GM18907 (cell line): ENCODE measurements at regions not wholly inside any gene's neighbourhood (a gene's known extent, or its start where the extent isn't known, plus 50 kb on each side); places are given as distances from the start of the nearest gene placed in this dataset.

ENCODE experiments used
- ATAC-seq: cut with Tn5 transposase; IDR thresholded peaks from one replicate; pipeline ENCODE4 v1.9.1; 2021; ENCODE audit warnings: mild to moderate bottlenecking, moderate library complexity; ENCODE audit not compliant: unreplicated experiment

GRCh38 chrX:5829469-5829868 is 399.2 kb downstream of the NLGN4X start:
- ATAC-seq = no peak

DNA sequence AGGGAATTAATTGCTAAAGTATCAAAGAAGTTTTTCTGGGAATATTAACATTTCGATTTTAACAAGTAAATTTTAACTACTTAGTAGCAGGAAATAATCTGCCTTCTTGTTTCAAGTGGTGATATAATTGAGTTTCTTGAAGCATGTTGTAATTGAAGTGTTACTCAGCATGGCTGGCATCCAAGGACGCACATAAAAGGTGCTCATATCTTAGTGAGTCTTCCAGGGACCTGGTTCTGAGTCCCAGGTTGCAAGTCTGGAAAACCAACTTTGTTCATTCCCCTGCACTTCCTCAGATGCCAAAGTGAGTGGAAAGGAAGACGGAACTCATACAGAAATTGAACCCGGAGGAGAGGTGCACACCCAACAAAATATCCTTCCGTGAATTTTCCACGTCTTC is 399.6 kb downstream of the NLGN4X start:
- no peak for ATAC-seq

DNA sequence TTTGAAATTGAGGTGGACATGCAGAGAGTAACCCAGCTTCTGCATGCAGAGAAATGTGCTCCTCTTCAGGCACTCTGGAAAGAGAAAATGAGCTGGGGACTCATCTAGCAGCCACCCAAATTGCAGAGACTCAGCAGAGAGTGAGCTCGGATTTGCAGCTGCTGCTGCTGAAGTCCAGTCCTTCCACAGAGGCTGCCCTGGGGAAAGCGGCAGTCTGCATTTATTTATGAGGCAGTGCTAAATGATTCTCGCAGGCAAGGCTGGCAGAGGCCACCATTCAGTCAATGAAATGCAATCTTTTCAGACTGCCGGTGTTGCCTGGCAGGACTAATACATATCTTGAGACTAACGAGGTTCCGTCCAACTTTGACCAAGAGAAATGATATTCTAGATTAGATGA is 404.8 kb downstream of the NLGN4X start:
- no peak for ATAC-seq

GRCh38 chrX:5810636-5811035 is 418.0 kb downstream of the NLGN4X start:
- no peak for ATAC-seq

- no peak for ATAC-seq
Measured at GRCh38 chrX:5807181-5807580, 421.5 kb downstream of the NLGN4X start.

DNA sequence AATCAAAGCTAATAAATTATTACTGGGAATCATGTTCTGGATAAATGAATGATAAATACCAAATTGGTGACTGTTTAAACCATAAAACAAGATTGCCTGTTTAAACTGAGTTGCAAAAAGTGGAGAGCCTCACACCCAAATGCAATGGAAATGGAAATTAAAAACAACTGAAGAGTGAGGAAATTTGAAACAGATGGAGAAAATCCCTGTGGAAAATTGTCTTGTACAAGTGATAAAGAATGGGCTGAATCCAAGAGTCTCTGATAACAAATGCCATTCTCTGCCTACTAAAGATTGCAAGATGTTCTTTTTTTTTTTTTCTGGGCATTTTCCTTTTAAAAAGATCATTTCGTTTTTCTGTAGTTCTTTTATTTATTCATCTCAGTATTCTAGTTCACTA is 426.3 kb downstream of the NLGN4X start:
- ATAC-seq = no peak

DNA sequence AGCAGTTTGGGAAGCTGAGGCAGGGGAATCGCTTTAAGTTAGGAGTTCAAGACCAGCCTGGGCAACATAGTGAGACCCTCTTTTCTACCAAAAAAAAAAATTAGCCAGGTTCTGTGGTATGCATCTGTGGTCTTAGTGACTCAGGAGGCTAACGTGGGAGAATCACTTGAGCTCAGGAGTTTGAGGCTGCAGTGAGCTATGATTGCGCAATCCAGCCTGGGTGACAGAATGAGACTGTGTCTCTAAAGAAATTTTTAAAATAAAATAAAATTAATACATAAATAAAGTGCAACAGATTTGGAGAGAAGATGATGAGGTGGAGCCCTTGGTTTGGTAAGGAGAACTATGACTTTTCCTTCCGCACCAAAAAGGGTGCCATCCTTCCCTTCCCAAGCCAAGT is 436.9 kb downstream of the NLGN4X start:
- no peak for ATAC-seq

- ATAC-seq = no peak
Measured at GRCh38 chrX:5788910-5789309, 439.8 kb downstream of the NLGN4X start.

GRCh38 chrX:5780821-5781220 is 447.8 kb downstream of the NLGN4X start:
- no peak for ATAC-seq

- no peak for ATAC-seq
Measured at GRCh38 chrX:5775846-5776430, 452.7 kb downstream of the NLGN4X start.

- no peak for ATAC-seq
Measured at GRCh38 chrX:5774446-5774845, 454.2 kb downstream of the NLGN4X start.

GRCh38 chrX:5771441-5771840 is 457.2 kb downstream of the NLGN4X start:
- no peak for ATAC-seq

DNA sequence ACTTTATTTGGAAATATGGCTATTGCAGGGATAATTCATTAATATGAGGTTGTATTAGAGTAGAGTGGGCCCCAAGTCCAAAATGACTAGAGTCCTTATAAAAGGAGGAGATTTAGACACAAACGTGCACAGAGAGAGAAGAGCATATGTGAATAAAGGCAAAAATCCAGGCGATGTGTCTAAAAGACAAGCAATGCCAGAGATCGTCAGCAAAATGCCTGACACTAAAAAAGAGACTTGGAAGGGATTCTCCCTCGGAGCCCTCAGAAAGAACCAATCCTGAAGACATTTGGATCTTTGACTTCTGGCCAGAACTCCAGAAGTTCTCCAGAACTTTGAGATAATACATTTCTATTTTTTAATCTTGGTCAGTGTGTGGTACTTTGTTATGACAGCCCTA is 472.1 kb downstream of the NLGN4X start:
- no peak for ATAC-seq

DNA sequence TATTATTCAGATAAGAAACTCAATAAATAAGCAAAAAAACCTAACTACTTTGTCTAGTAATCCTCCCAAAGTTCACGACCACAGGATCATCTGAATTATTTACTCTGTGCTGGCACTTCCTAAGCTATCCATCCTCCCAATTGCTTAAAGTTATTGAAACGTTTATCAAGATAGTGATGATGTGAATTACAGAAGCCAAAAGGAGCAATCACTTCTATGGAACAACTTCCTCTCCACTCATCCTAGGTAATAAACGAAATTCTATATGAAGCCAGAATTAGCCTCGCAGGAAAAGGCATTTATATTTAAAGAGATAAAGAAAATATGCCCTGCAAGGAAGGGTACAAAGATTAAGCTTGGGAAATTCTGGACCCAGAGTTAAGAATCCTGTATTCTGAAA is 475.4 kb downstream of the NLGN4X start:
- ATAC-seq = no peak

- ATAC-seq = no peak
Measured at GRCh38 chrX:5752831-5753230, 475.8 kb downstream of the NLGN4X start.

DNA sequence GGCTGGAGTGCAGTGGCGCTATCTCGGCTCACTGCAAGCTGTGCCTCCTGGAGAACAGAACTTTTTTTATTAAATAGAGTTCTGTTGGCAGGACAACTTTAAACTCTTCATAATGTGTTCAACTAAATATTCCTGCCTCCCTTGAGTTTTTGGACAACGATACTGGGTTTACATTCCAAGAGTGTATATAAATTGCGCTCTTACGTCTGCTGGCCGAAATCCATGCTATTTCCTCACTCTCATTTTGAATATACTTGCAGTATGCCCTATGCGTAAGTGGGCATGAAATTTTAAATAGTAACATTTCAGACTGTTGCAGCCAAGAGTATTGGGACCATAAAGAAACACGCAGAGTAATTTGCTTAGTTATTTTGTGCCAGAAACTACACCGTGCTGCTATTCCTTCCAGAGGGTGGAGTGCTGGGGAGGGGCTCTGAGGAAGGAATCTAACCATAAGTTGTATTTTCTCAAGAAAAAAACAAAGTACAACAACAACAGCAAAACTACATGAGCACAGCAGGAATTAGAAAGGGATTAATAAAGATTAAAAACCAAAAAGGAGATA is 480.0 kb downstream of the NLGN4X start:
- no peak for ATAC-seq

DNA sequence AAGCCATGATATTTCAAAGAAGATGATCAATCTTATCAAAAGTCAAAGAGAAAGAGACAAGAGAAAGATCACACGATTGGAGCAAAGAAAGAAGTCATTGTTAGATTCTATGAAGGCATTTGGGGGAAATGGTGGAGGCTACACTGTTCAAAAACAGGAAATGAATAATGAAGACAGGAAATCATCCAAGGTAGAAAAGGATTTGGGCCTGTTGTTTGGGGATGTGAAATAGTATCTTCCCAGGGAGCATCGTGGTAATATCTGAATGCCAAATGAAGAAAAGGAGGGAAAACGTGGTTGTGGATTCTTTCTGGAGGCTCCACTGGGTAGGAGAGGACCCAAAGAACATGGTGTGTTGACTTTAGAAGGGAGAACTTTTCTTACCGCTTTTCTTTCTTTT is 482.4 kb downstream of the NLGN4X start:
- ATAC-seq = no peak

- ATAC-seq = no peak
Measured at GRCh38 chrX:5733501-5733900, 495.2 kb downstream of the NLGN4X start.

DNA sequence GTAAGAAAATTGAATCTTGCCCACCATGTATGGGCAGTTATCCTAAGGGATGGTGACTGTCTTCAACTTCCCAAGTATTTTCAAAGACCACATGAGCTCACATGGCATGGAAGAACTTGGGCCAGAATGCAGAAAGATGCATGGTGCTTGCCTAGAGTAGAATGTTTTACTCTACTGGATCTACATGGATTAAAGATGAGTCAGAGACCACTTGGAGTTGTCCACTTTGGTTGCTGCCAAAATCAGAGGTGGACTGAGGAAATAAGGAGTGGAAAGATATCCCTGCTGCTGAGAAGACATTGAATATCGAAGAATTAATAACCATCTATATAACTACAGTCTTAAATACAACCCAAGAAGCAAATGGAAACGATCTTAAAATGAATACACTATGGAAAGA is 498.1 kb downstream of the NLGN4X start:
- no peak for ATAC-seq

DNA sequence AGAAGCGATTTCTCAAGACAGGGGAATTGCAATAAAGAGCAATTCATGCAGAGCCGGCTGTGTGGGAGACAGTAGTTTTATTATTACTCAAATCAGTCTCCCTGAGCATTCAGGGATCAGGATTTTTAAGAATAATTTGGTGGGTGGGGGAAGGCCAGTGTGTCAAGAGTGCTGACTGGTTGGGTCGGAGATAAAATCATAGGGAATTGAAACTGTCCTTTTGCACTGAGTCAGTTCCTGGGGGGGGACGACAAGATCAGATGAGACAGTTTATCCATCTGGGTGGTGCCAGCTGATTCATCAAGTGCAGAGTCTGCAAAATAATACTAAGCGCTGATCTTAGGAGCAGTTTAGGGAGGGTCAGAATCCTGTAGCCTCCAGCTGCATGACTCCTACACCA is 502.4 kb downstream of the NLGN4X start:
- ATAC-seq = no peak

- ATAC-seq = no peak
Measured at GRCh38 chrX:5724123-5724522, 504.5 kb downstream of the NLGN4X start.

GRCh38 chrX:5718651-5719050 is 510.0 kb downstream of the NLGN4X start:
- ATAC-seq = no peak

- ATAC-seq = no peak
Measured at GRCh38 chrX:5716666-5717065, 512.0 kb downstream of the NLGN4X start.
